GM10248 (cell line): ENCODE measurements at regions not wholly inside any gene's neighbourhood (a gene's known extent, or its start where the extent isn't known, plus 50 kb on each side); places are given as distances from the start of the nearest gene placed in this dataset.

ENCODE experiments used
- CTCF ChIA-PET: fragments of 300-600 bp; sonication (Branson Sonifier 250); formaldehyde crosslinking; extraction: SDS; loops from one replicate; lab custom pipeline; 2021; ENCODE audit warnings: antibody characterized with exemption; lab: Yijun Ruan, JAX
- POLR2A ChIA-PET: fragments of 350-650 bp; sonication (Branson Sonifier 250); formaldehyde crosslinking; extraction: SDS; loops from one replicate; lab custom pipeline; 2020; ENCODE audit warnings: antibody characterized with exemption; lab: Yijun Ruan, JAX
- DNase-seq: peaks from one replicate; pipeline ENCODE4 v3.0.0; 2012; ENCODE audit errors: extremely low spot score
- TF ChIP-seq, protein P1 (sequence below): IDR thresholded peaks from 2 replicates; pipeline ENCODE4 v1.5.1; 2012; ENCODE audit warnings: mild to moderate bottlenecking, low read depth; ENCODE audit errors: extremely low read depth, missing control alignments, control extremely low read depth

DNA sequence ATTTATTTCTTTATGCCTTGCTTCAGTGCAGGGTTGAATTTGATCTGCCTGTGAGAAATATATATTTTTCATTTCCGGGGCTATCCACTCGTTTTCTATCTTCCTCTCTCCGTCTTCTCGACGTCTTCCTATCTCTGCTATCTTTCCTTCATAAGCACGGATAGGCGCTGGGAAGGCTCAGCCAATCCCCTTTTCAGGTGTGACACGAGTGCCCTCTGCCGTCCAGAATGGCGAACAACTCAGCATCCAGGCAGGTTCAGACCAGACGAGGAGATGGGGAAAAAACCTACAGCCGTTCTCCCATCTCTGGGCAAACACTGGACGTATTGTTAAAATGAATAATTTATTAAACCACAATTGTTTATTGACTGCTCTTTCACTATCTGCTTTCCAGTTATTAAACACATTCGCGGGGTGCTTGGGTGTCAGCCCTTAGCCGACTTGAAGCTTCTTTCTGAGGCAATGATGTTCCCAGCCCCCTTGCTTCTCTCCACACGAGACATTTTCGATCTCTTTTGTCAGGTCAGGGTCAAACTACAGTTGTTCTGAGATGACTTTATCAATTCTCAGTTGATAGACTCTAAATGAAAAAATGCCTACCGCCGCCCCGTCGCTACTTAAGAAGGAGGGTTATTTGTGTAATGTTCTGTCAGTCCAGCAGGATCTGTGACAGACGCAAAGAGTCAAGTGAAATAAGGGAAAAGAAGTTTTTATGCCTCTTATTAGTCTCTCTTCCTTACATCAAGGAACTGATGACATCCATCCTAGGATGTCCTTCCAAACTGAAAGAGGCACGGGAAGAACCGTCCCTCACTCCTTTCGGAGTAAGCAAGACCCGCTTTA lies 96.3 kb upstream of the NOCT start:
- DNase-seq: peak; percentile 33
- TF ChIP-seq, protein P1, sequence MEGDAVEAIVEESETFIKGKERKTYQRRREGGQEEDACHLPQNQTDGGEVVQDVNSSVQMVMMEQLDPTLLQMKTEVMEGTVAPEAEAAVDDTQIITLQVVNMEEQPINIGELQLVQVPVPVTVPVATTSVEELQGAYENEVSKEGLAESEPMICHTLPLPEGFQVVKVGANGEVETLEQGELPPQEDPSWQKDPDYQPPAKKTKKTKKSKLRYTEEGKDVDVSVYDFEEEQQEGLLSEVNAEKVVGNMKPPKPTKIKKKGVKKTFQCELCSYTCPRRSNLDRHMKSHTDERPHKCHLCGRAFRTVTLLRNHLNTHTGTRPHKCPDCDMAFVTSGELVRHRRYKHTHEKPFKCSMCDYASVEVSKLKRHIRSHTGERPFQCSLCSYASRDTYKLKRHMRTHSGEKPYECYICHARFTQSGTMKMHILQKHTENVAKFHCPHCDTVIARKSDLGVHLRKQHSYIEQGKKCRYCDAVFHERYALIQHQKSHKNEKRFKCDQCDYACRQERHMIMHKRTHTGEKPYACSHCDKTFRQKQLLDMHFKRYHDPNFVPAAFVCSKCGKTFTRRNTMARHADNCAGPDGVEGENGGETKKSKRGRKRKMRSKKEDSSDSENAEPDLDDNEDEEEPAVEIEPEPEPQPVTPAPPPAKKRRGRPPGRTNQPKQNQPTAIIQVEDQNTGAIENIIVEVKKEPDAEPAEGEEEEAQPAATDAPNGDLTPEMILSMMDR: peak; percentile 93
- ChIA-PET CTCF (interaction anchor here (0.6 to 1.3 kb wide), 6 partner anchors 14 to 48 kb away, joined by 3 to 4 read pairs (median 3); no protein-coding TSS in a partner anchor), POLR2A (no interaction called here)

DNA sequence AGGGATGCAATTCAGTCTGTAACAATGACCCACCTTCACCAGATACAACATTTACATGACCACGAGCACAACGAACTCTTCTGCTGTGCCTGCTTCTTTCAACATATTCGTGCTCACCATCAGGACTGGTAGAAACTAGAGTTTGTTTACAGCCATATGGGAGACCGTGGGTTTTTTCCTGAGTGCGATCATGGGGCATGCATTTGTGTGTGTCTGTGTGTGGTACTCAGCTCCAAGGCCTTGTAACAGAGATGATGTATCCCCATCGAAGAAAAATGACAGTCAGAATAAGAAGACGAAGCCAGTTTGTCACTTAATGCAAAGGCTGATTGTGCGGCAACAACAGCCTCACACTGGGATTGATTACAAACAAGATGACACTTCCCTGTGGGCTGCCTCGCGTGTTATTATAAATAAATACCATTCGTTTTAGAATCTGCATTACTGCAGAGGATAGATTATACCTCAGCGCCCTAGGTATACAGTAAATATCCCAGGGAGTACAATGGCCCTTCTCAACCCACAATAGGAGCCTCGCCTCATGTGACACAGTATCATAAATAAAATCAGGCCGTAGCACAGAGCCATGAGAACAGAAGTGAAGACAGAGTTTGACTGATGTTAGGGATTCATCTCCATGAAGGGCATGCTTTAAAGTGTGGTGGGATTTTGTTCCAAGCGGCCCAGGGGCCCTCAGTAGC lies 97.3 kb upstream of the NOCT start:
- TF ChIP-seq, protein P1: no peak
- POLR2A ChIA-PET: no interaction called here
- CTCF ChIA-PET: interaction anchor here (1.2 to 1.8 kb wide), 2 partner anchors 9 to 13 kb away, joined by 3 to 7 read pairs; no protein-coding TSS in a partner anchor
- no peak for DNase-seq

DNA sequence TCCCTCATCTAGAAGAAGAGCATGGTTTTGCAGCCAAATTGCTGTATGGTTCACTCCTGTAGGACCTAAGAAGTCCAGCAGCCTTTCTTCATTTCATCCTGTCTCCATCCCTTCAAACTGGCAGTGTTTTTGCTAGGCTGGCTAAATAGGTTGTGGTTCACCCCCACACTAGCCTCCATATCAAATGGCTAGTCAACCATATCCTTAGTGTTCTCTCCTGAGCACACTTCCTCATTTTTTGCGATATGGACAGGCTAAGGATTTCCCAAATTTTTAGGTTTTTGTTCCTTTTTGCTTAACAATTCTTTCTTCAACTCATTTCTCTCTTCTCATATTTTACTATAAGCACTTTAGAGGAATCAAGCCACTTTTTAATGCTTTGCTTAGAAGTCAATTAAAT lies 98.8 kb upstream of the NOCT start:
- POLR2A ChIA-PET: no interaction called here
- no peak for DNase-seq

DNA sequence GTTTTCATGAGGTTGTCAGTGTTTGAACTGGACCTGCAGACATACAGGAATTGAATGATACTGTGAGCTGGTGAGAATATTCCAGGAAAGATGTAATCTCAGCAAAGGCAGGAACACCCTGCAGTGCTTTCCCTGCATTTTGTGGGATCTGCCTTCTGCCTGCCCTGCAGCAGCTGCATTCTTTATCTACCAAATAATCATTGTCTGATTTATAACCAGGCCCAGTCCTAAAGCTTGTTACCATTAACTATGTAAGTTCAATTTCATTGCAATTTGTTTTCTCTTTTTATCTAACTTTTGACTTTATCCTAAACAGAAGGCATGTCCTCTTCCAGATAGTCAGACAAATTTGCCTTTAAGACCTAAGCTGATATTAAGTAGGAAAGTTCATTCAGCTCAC lies 99.8 kb upstream of the NOCT start:
- no peak for DNase-seq
- TF ChIP-seq, protein P1: no peak
- ChIA-PET CTCF (interaction anchor here (1.6 to 2.5 kb wide), 4 partner anchors 10 to 235 kb away, joined by 5 to 11 read pairs (median 8); no protein-coding TSS in a partner anchor), POLR2A (no interaction called here)

More for the DNA sequence above, 98.8 kb upstream of the NOCT start:
- CTCF ChIA-PET: interaction anchor here (1.6 to 2.5 kb wide), 5 partner anchors 8 to 236 kb away, joined by 5 to 11 read pairs (median 7); no protein-coding TSS in a partner anchor
- TF ChIP-seq, protein P1: no peak

DNA sequence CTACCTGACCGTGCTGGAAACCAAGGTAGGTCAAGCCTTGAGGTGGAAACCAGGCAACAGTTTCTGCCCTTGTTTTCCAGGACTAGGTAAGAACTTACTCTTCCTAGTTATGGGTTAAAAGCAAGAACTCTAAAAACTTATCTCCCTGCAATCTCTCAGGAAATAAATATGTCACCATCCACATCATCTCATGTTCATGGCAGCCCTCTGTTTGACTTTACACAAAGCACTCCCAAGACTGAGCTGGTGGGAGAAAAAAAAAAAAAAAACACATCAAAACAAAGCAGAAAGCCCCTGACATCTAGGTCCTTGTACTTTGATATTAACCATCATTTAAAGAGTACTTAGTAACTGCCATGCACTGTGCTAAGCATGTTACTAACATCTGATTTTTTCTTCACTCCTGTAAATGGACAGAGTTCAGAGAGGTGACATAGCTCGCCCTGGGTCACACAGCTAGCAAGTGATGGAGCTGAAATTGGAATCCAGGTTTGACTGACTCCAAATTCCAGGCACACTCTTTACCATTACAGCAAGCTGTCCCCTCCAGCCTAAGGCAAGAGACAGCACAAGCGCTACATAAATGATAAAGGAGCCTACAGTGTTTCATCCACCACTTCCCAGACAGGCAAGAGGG lies 102.8 kb upstream of the NOCT start:
- POLR2A ChIA-PET: no interaction called here
- CTCF ChIA-PET: no interaction called here
- no peak for DNase-seq
- TF ChIP-seq, protein P1: no peak
